Left ventricle myocardium inferior (tissue), 1 donor: ENCODE measurements at regions not wholly inside any gene's neighbourhood (a gene's known extent, or its start where the extent isn't known, plus 50 kb on each side); places are given as distances from the start of the nearest gene placed in this dataset.

ENCODE experiments used
- DNase-seq: peaks from one replicate; pipeline ENCODE4 v3.0.0-alpha.2; 2020
- H3K27ac ChIP-seq: fragments of 200-600 bp; replicated peaks from 2 replicates; pipeline ENCODE4 v1.8.0; 2021
- H3K27me3 ChIP-seq: fragments of 200-600 bp; 2 replicates; pipeline ENCODE4 v1.8.0; 2021; ENCODE audit warnings: low read depth
- H3K36me3 ChIP-seq: fragments of 200-600 bp; 2 replicates; pipeline ENCODE4 v1.8.0; 2021
- H3K4me1 ChIP-seq: fragments of 200-600 bp; 2 replicates; pipeline ENCODE4 v1.8.0; 2021
- H3K4me3 ChIP-seq: fragments of 200-600 bp; 2 replicates; pipeline ENCODE4 v1.8.0; 2021; ENCODE audit warnings: mild to moderate bottlenecking, moderate library complexity
- H3K9me3 ChIP-seq: fragments of 200-600 bp; replicated peaks from 2 replicates; pipeline ENCODE4 v1.8.0; 2021
- CTCF ChIP-seq: fragments of 200-600 bp; IDR thresholded peaks from 2 replicates; pipeline ENCODE4 v1.8.0; 2021; ENCODE audit warnings: antibody characterized with exemption, mild to moderate bottlenecking, borderline replicate concordance
- intact Hi-C: fragments of 100-400 bp; cut with micrococcal nuclease; formaldehyde crosslinking; loops from one replicate; pipeline ENCODE4 v1.11.0; 2022
- donor health status: DM: no; HTN: yes; CAD: no; lungs with severe emphysema.

- no peak overlapping the region for H3K27ac ChIP-seq
- no peak for DNase-seq
- H3K36me3 ChIP-seq = no peaks in the 10 kb centered on the region
- H3K9me3 ChIP-seq = no peaks in the 10 kb centered on the region
- TF ChIP-seq CTCF = no peak
- H3K27me3 ChIP-seq = no peaks in the 10 kb centered on the region
- intact Hi-C loops = no loop called here
- no peaks in the 10 kb centered on the region for H3K4me1 ChIP-seq
- no peak overlapping the region for H3K4me3 ChIP-seq
Measured at GRCh38 chrX:142084611-142085010, 120.5 kb downstream of the MAGEC2 start.

- Histone ChIP-seq H3K27me3 (no peaks in the 10 kb centered on the region), H3K4me3 (no peak overlapping the region), H3K36me3 (no peaks in the 10 kb centered on the region), H3K4me1 (no peaks in the 10 kb centered on the region), H3K9me3 (no peaks in the 10 kb centered on the region), H3K27ac (no peak overlapping the region)
- intact Hi-C loops = no loop called here
- no peak for DNase-seq
- no peak for TF ChIP-seq CTCF
Measured at GRCh38 chrX:142076633-142077032, 128.5 kb downstream of the MAGEC2 start.

- DNase-seq = no peak
- no peak overlapping the region for H3K4me3 ChIP-seq
- no peak overlapping the region for H3K27ac ChIP-seq
- no peaks in the 10 kb centered on the region for H3K36me3 ChIP-seq
- no peak for TF ChIP-seq CTCF
- no peaks in the 10 kb centered on the region for H3K9me3 ChIP-seq
- intact Hi-C loops = no loop called here
- no peaks in the 10 kb centered on the region for H3K27me3 ChIP-seq
- no peaks in the 10 kb centered on the region for H3K4me1 ChIP-seq
Measured at GRCh38 chrX:142068365-142068764, 136.7 kb downstream of the MAGEC2 start.

- Histone ChIP-seq H3K4me1 (no peaks in the 10 kb centered on the region), H3K27ac (no peak overlapping the region), H3K36me3 (no peaks in the 10 kb centered on the region), H3K9me3 (peaks cover 14% of the 10 kb centered on the region), H3K27me3 (no peaks in the 10 kb centered on the region), H3K4me3 (no peak overlapping the region)
- no peak for DNase-seq
- no peak for TF ChIP-seq CTCF
- intact Hi-C loops = no loop called here
Measured at GRCh38 chrX:142060191-142060590, 144.9 kb downstream of the MAGEC2 start.

GRCh38 chrX:142054094-142054493, 150.4 kb downstream of the MAGEC1 start:
- H3K4me3 ChIP-seq = no peak overlapping the region
- no peaks in the 10 kb centered on the region for H3K4me1 ChIP-seq
- H3K27ac ChIP-seq = no peak overlapping the region
- H3K9me3 ChIP-seq = peaks cover 11% of the 10 kb centered on the region
- no peaks in the 10 kb centered on the region for H3K36me3 ChIP-seq
- TF ChIP-seq CTCF = no peak
- no peaks in the 10 kb centered on the region for H3K27me3 ChIP-seq
- intact Hi-C loops = no loop called here
- no peak for DNase-seq

- H3K4me3 ChIP-seq = no peak overlapping the region
- no peak overlapping the region for H3K27ac ChIP-seq
- intact Hi-C loops = no loop called here
- H3K4me1 ChIP-seq = no peaks in the 10 kb centered on the region
- no peak for TF ChIP-seq CTCF
- no peaks in the 10 kb centered on the region for H3K9me3 ChIP-seq
- no peak for DNase-seq
- no peaks in the 10 kb centered on the region for H3K36me3 ChIP-seq
- H3K27me3 ChIP-seq = no peaks in the 10 kb centered on the region
Measured at GRCh38 chrX:142052238-142052637, 148.5 kb downstream of the MAGEC1 start.
